ENCODE measurements at regions not wholly inside any gene's neighbourhood (a gene's known extent, or its start where the extent isn't known, plus 50 kb on each side); places are given as distances from the start of the nearest gene placed in this dataset.

DNA sequence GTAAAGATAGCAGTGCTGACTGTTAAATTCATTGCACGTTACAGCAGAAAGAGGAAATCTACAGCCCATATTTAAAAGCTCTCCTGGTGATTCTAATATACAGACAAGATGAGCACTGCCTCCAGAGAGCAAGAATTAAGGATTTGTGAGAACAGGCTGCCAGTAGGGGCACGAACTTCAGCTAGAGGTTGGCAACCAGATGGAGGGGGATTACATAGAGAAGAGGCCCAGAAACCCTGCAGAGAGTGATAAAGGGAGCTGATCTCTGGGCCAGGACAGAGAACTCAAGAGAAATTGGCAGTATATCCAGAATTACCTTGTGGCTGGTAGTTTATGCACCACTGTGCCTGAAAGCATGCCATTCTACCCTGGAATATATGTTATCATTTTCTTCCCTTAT is 144.8 kb downstream of the UFM1 start:
- TF ChIP-seq, protein P1, sequence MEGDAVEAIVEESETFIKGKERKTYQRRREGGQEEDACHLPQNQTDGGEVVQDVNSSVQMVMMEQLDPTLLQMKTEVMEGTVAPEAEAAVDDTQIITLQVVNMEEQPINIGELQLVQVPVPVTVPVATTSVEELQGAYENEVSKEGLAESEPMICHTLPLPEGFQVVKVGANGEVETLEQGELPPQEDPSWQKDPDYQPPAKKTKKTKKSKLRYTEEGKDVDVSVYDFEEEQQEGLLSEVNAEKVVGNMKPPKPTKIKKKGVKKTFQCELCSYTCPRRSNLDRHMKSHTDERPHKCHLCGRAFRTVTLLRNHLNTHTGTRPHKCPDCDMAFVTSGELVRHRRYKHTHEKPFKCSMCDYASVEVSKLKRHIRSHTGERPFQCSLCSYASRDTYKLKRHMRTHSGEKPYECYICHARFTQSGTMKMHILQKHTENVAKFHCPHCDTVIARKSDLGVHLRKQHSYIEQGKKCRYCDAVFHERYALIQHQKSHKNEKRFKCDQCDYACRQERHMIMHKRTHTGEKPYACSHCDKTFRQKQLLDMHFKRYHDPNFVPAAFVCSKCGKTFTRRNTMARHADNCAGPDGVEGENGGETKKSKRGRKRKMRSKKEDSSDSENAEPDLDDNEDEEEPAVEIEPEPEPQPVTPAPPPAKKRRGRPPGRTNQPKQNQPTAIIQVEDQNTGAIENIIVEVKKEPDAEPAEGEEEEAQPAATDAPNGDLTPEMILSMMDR (IDR thresholded peaks at IDR 0.05): no peak
- TF ChIP-seq POLR2A (IDR thresholded peaks at IDR 0.05): no peak
